HG02571 (cell line): ENCODE measurements at regions not wholly inside any gene's neighbourhood (a gene's known extent, or its start where the extent isn't known, plus 50 kb on each side); places are given as distances from the start of the nearest gene placed in this dataset.

Experiments used
- ATAC-seq: cut with Tn5 transposase; IDR thresholded peaks from one replicate; pipeline ENCODE4 v1.9.1; 2021; ENCODE audit warnings: mild to moderate bottlenecking, moderate library complexity; ENCODE audit not compliant: unreplicated experiment

DNA sequence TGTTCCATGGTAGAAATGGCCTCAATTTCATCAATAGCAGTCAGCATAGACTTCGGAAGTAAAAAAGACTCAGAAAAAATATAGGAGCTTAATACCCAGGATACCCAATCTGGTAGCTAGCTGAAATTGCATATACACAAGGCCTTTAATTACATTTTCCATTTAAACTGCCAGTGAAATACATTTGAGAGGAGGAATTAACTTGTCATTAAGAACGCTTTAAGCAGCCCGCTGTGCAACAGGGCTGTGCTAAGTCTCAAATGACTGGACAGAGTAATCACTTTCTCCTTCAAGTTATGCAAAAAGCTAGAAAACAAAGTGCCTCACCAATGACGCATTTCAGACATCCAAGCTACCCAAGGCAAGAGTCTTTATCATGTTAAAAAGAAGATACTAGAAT is 558.8 kb downstream of the MBD2 start:
- no peak for ATAC-seq

GRCh38 chr18:53664575-53664974 is 559.9 kb downstream of the MBD2 start:
- ATAC-seq: no peak

DNA sequence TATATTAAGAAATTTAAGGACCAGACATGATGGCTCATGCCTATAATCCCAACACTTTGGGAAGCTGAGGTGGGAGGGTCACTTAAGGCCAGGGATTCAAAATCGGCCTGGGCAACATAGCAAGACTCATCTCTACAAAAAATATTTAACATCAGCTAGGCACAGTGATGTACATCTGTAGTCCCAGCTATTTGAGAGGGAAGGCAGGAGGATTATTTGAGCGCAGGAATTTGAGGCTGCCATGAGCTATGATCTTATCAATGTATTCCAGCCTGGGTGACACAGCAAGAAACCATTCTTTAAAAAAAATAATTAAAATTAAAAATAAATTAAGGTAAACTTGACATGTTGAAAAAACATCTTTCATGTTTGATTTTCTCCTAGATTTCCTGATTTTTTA is 564.2 kb downstream of the MBD2 start:
- no peak for ATAC-seq

GRCh38 chr18:53657257-53657656 is 567.2 kb downstream of the MBD2 start:
- ATAC-seq: no peak

DNA sequence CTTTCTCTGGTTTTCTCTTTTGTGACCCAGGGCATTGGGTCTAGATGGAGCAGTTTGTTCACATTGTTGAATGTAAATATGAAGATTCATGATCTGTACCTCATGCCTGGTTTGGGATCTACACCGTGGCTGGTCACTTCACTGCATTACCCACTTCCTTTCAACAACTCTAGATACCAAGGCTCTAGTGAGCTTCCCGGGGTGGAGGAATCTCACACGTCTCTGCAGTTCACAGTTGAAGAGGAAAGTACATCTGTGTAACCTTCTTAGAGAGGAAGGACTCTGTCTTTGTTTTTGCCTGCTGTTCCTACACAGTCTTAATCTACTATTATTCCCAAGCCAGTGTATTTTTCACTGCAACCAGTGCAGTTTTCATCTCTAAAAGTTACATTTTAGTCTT is 574.8 kb downstream of the MBD2 start:
- no peak for ATAC-seq

DNA sequence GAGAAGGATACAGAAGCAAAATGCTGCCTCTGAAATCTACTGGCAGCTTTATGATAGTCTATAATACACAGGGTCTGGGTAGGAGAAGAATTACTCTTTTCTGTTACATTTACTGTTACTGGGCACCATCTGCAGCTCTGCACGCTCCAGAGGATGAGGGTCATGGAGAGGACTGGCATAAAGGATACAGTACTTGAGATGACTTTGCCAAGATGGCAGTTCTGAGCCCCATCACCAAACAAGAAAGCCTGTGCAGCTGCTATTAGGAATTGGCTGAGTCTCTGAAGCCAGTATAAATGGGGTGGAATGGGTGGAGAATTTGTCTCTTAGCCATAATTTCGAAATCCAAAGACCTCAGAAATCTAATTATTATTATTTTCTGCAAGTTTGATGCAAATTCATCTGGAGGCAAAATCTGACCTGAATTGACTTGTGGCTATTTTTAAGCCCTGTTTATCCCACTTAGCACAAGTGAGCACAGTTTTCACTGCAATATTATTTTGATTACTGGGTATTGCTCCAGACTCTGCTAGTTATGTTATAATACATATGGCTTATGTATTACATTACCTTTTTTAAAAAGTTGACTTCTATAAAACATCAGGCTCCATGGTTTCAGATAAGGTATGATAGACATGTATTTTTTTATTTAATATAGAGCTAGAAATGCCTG is 579.5 kb downstream of the MBD2 start:
- ATAC-seq: no peak

GRCh38 chr18:53639687-53640086 is 584.8 kb downstream of the MBD2 start:
- no peak for ATAC-seq

DNA sequence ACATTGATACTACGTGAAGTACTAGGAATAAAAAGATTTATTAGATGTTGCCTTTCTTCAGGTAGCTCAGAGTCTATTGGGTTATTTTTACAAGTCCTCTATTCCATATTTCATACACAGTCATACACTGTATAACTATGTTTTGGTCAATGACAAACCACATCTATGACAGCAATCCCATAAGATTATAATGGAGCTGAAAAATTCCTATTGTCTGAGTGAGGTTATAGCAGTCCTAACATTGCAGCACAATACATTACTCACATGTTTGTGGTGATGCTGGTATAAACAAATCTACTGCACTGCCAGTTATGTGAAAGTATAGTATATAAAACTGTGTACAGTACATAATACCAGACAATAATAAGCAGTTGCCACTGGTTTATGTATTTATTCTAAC is 595.1 kb downstream of the MBD2 start:
- ATAC-seq: no peak

GRCh38 chr18:53625997-53626599 is 598.4 kb downstream of the MBD2 start:
- no peak for ATAC-seq

GRCh38 chr18:53610957-53611356 is 613.5 kb downstream of the MBD2 start:
- ATAC-seq: no peak

GRCh38 chr18:53606792-53607191 is 617.7 kb downstream of the MBD2 start:
- no peak for ATAC-seq

- no peak for ATAC-seq
These were observed 619.3 kb downstream of the MBD2 start for GRCh38 chr18:53605198-53605597.

DNA sequence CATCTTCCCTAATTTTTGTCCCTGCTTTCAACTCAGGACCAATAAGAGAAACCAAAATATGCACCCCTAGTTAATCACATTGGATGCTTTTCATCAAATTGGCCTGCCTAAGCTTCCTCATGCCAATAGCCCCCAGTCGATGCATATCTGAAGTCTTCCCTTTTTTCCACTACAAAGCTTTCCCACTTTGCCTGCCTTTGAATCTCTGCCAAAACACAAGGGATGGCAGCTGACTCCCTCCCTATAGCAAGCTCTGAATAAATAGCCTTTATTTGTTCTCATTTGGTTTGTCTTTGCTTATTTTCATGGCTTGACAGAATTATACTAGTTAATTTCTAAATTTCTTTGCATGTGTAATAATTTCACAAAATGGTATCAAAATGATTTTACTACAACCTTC is 621.2 kb downstream of the MBD2 start:
- ATAC-seq: no peak

DNA sequence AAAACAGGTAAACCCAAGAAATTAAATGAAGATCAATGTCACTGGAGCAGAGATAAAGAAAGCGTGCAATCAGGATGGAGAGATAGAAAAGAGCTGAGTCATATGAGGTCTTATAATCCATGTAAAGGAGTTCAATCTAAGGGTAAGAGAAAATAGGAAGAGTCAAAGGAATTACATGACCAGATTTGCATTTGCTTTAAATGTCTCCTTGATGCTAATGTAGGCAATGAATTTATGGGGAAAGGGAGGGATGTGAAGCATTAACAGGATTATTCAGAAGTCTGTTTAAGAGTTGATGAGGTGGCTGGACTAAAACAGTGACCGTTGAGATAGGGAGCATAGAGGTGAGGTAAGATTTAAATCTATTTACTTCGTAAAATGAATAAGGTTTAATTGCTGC is 623.1 kb downstream of the MBD2 start:
- ATAC-seq: no peak

- ATAC-seq: no peak
These were observed 637.5 kb downstream of the MBD2 start for GRCh38 chr18:53586923-53587322.
